HEK293 (cell line): ENCODE measurements at regions not wholly inside any gene's neighbourhood (a gene's known extent, or its start where the extent isn't known, plus 50 kb on each side); places are given as distances from the start of the nearest gene placed in this dataset.

Source experiments
- CTCF ChIA-PET: fragments of 350-600 bp; formaldehyde crosslinking; extraction: SDS; loops from one replicate; lab custom pipeline; 2021; ENCODE audit warnings: antibody characterized with exemption; lab: Yijun Ruan, JAX
- POLR2A ChIA-PET: fragments of 300-600 bp; formaldehyde crosslinking; extraction: SDS; loops from one replicate; lab custom pipeline; 2020; ENCODE audit warnings: antibody characterized with exemption, inconsistent platforms; lab: Yijun Ruan, JAX
- H3K27ac ChIP-seq: fragments of 200-500 bp; sonication (Bioruptor generic); 2 replicates; pipeline ENCODE4 v1.5.1; 2014; ENCODE audit warnings: low read depth, low read length, control low read depth, inconsistent platforms; ENCODE audit errors: extremely low read depth
- H3K36me3 ChIP-seq, 2 experiments: fragments of 200-500 bp in 1 of 2; sonication (Bioruptor generic) in 1 of 2; 1 replicate in 1 of 2; 2 replicates in 1 of 2; pipeline ENCODE4 v1.5.1; 2014 to 2017; ENCODE audit warnings: inconsistent platforms in 2 of 2, low read length in 2 of 2; ENCODE audit not compliant: control insufficient read depth in 2 of 2, insufficient read depth in 1 of 2
- H3K4me1 ChIP-seq: fragments of 200-500 bp; sonication (Bioruptor generic); 2 replicates; pipeline ENCODE4 v1.5.1; 2014; ENCODE audit warnings: mild to moderate bottlenecking, low read length, inconsistent platforms; ENCODE audit not compliant: control insufficient read depth, insufficient read depth
- H3K4me3 ChIP-seq: 2 replicates; pipeline ENCODE4 v1.5.1; 2011; ENCODE audit warnings: low read depth, mild to moderate bottlenecking, control low read depth, low read length, moderate library complexity
- H3K9me3 ChIP-seq: fragments of 200-500 bp; sonication (Bioruptor generic); 2 replicates; pipeline ENCODE4 v1.5.1; 2014; ENCODE audit warnings: low read depth, low read length, inconsistent platforms; ENCODE audit not compliant: control insufficient read depth, insufficient read depth
- IKZF3 ChIP-seq: fragments of 450-650 bp; IDR thresholded peaks from 2 replicates; pipeline ENCODE4 v1.5.0; 2018; ENCODE audit warnings: missing biosample characterization, mild to moderate bottlenecking, missing genetic modification characterization, moderate library complexity
- PRDM2 ChIP-seq: fragments of 450-650 bp; formaldehyde crosslinking; IDR thresholded peaks from 2 replicates; pipeline ENCODE4 v1.5.1; 2016; ENCODE audit warnings: missing biosample characterization, missing genetic modification characterization, borderline replicate concordance
- SALL2 ChIP-seq: fragments of 450-650 bp; formaldehyde crosslinking; IDR thresholded peaks from 2 replicates; pipeline ENCODE4 v1.5.0; 2017; ENCODE audit warnings: missing biosample characterization, mild to moderate bottlenecking, missing genetic modification characterization, borderline replicate concordance
- SETDB1 ChIP-seq: IDR thresholded peaks from one replicate; pipeline ENCODE4 v1.6.1; 2017; ENCODE audit warnings: mild to moderate bottlenecking, low read length, moderate library complexity, mixed read lengths; ENCODE audit not compliant: insufficient read length
- ZBTB20 ChIP-seq: fragments of 450-650 bp; formaldehyde crosslinking; IDR thresholded peaks from 2 replicates; pipeline ENCODE4 v1.5.1; 2016; ENCODE audit warnings: missing biosample characterization, missing genetic modification characterization
- ZNF10 ChIP-seq: fragments of 450-650 bp; formaldehyde crosslinking; IDR thresholded peaks from 2 replicates; pipeline ENCODE4 v1.5.1; 2017; ENCODE audit warnings: missing biosample characterization, missing genetic modification characterization
- ZNF121 ChIP-seq: fragments of 450-650 bp; formaldehyde crosslinking; IDR thresholded peaks from 2 replicates; pipeline ENCODE4 v1.5.1; 2016; ENCODE audit warnings: missing biosample characterization, missing genetic modification characterization
- ZNF140 ChIP-seq: fragments of 450-650 bp; formaldehyde crosslinking; IDR thresholded peaks from 2 replicates; pipeline ENCODE4 v1.5.1; 2016; ENCODE audit warnings: missing biosample characterization, missing genetic modification characterization
- ZNF16 ChIP-seq: fragments of 450-650 bp; formaldehyde crosslinking; IDR thresholded peaks from 2 replicates; pipeline ENCODE4 v1.5.1; 2016; ENCODE audit warnings: low read depth, missing biosample characterization, missing genetic modification characterization
- ZNF169 ChIP-seq: fragments of 450-650 bp; formaldehyde crosslinking; IDR thresholded peaks from 2 replicates; pipeline ENCODE4 v1.5.1; 2016; ENCODE audit warnings: missing biosample characterization, missing genetic modification characterization
- ZNF174 ChIP-seq: fragments of 450-650 bp; formaldehyde crosslinking; IDR thresholded peaks from 2 replicates; pipeline ENCODE4 v1.5.0; 2017; ENCODE audit warnings: missing biosample characterization, mild to moderate bottlenecking, missing genetic modification characterization
- ZNF311 ChIP-seq: fragments of 450-650 bp; formaldehyde crosslinking; IDR thresholded peaks from 2 replicates; pipeline ENCODE4 v1.5.1; 2017; ENCODE audit warnings: missing biosample characterization, missing genetic modification characterization, borderline replicate concordance
- ZNF391 ChIP-seq: fragments of 450-650 bp; formaldehyde crosslinking; IDR thresholded peaks from 2 replicates; pipeline ENCODE4 v1.5.1; 2016; ENCODE audit warnings: low read depth, missing biosample characterization, missing genetic modification characterization, borderline replicate concordance
- ZNF544 ChIP-seq: fragments of 450-650 bp; formaldehyde crosslinking; IDR thresholded peaks from 2 replicates; pipeline ENCODE4 v1.5.0; 2017; ENCODE audit warnings: missing biosample characterization, missing genetic modification characterization
- ZNF561 ChIP-seq: fragments of 450-650 bp; IDR thresholded peaks from 2 replicates; pipeline ENCODE4 v1.5.1; 2018; ENCODE audit warnings: missing biosample characterization, missing genetic modification characterization, borderline replicate concordance
- ZNF623 ChIP-seq: fragments of 450-650 bp; formaldehyde crosslinking; IDR thresholded peaks from 2 replicates; pipeline ENCODE4 v1.5.1; 2016; ENCODE audit warnings: missing biosample characterization, missing genetic modification characterization
- ZNF629 ChIP-seq: fragments of 450-650 bp; formaldehyde crosslinking; IDR thresholded peaks from 2 replicates; pipeline ENCODE4 v1.5.1; 2017; ENCODE audit warnings: missing biosample characterization, missing genetic modification characterization
- ZNF76 ChIP-seq: fragments of 450-650 bp; formaldehyde crosslinking; IDR thresholded peaks from 2 replicates; pipeline ENCODE4; 2016; ENCODE audit warnings: low read depth, missing biosample characterization, missing genetic modification characterization, borderline replicate concordance
- ZNF776 ChIP-seq: fragments of 450-650 bp; formaldehyde crosslinking; IDR thresholded peaks from 2 replicates; pipeline ENCODE4 v1.5.0; 2017; ENCODE audit warnings: missing biosample characterization, missing genetic modification characterization, borderline replicate concordance

- no peak for TF ChIP-seq ZNF776 (tag by site-specific recombination)
- no peak for TF ChIP-seq ZBTB20 (tag by site-specific recombination)
- no peak for TF ChIP-seq ZNF169 (tag by site-specific recombination)
- TF ChIP-seq ZNF311 (tag by site-specific recombination): no peak
- TF ChIP-seq ZNF629: no peak
- TF ChIP-seq ZNF16 (tag by site-specific recombination): no peak
- 0 out of 2 replicates have a peak, but pooled peaks have one; percentile 19 for TF ChIP-seq IKZF3 (tag by site-specific recombination)
- TF ChIP-seq SALL2 (tag by site-specific recombination): no peak
- no peak for TF ChIP-seq ZNF76
Observed at GRCh38 chr2:38466876-38467767, 90.0 kb upstream of the ATL2 start (continued).

- TF ChIP-seq ZNF623: no peak
- TF ChIP-seq ZNF391: no peak
- TF ChIP-seq ZNF121 (tag by site-specific recombination): no peak
- no peak for TF ChIP-seq ZNF544
- no peak for TF ChIP-seq SALL2 (tag by site-specific recombination)
- no peak for TF ChIP-seq ZNF174 (tag by site-specific recombination)
- TF ChIP-seq IKZF3 (tag by site-specific recombination): no peak
- TF ChIP-seq ZNF561 (tag by site-specific recombination): no peak
- no peak for TF ChIP-seq PRDM2 (tag by site-specific recombination)
- TF ChIP-seq SETDB1: no peak
- no peak for TF ChIP-seq ZNF10 (tag by site-specific recombination)
- no peak for TF ChIP-seq ZNF140
- CTCF ChIA-PET: interaction anchor here (0.7 to 4.0 kb wide), 6 partner anchors 15 to 167 kb away, joined by 3 to 26 read pairs (median 5); partner anchors contain the start of gene ATL2
- POLR2A ChIA-PET: no interaction called here
- H3K4me3 ChIP-seq: no peak overlapping the region
- H3K9me3 ChIP-seq: no peaks in the 10 kb centered on the region
- no peak overlapping the region for H3K27ac ChIP-seq
- H3K4me1 ChIP-seq: peaks cover 16% of the 10 kb centered on the region
- H3K36me3 ChIP-seq: no peaks in the 10 kb centered on the region
Observed at GRCh38 chr2:38466409-38466808, 89.3 kb upstream of the ATL2 start.
